Thoracic aorta (tissue), 2 donors: ENCODE measurements at regions not wholly inside any gene's neighbourhood (a gene's known extent, or its start where the extent isn't known, plus 50 kb on each side); places are given as distances from the start of the nearest gene placed in this dataset.

ENCODE experiments used
- ATAC-seq: fragments of 150-250 bp; one replicate; pipeline ENCODE4 v1.8.0; 2017; ENCODE audit warnings: low read depth; ENCODE audit not compliant: insufficient number of reproducible peaks, low FRiP score
- DNase-seq: peaks from one replicate; pipeline ENCODE4 v3.0.0-alpha.2; 2020; ENCODE audit warnings: low spot score
- H3K27ac ChIP-seq, 2 donors: fragments of 200-600 bp; sonication (generic); 1 replicate in 1 of 2; 2 replicates in 1 of 2; pipeline ENCODE4 v1.5.1; 2016; ENCODE audit warnings: mild to moderate bottlenecking in 2 of 2, moderate library complexity in 2 of 2
- H3K27me3 ChIP-seq: fragments of 200-600 bp; sonication (generic); replicated peaks from 2 replicates; pipeline ENCODE4 v1.6.0; 2016; ENCODE audit warnings: mild to moderate bottlenecking; ENCODE audit not compliant: insufficient read depth
- H3K36me3 ChIP-seq: fragments of 200-600 bp; sonication (generic); one replicate; pipeline ENCODE4 v1.5.1; 2016
- H3K4me1 ChIP-seq, 2 donors: fragments of 200-600 bp; sonication (generic); 1 replicate in 1 of 2; 2 replicates in 1 of 2; pipeline versions ENCODE4 v1.5.1 to v1.6.0; 2016; ENCODE audit warnings: low read depth in 2 of 2, mild to moderate bottlenecking in 1 of 2; ENCODE audit not compliant: control insufficient read depth in 1 of 2
- H3K4me3 ChIP-seq: fragments of 200-600 bp; sonication (generic); 2 replicates; pipeline ENCODE4 v1.5.1; 2016; ENCODE audit warnings: mild to moderate bottlenecking
- H3K9me3 ChIP-seq: fragments of 200-600 bp; sonication (generic); 2 replicates; pipeline ENCODE4 v1.5.1; 2016
- TF ChIP-seq, protein P1 (sequence below): fragments of 200-600 bp; sonication (generic); IDR thresholded peaks from one replicate; pipeline ENCODE4 v1.5.1; 2019; ENCODE audit warnings: antibody characterized with exemption

DNA sequence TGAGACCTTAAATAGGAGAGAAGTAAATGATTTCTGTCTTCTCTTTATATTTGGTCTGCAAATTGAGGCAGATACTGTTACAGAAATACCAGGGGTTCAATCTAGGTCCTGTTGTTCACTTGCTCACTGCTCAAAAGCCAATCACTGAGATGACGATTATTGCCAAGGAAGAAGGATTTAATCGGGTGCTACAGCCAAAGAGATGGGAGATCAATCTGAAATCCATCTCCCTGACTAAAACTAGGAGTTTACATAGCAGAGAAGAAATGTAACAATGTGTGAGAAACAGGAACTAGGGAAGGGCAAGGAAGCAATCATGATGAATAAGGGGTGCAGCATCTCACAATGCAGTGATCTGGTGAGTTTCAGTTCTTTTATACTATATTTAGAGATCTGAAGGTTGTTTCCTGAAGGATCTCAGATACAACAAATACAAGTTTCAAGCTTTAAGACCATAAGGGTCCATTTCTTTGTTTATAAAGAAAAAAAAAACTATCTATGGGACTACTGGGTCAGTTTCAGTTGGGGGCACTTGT is 117.9 kb upstream of the FAM9B start:
- Histone ChIP-seq H3K27me3 (no peaks in the 10 kb centered on the region), H3K9me3 (no peaks in the 10 kb centered on the region), H3K4me3 (no peak overlapping the region), H3K27ac (no peak overlapping the region), H3K4me1 (no peaks in the 10 kb centered on the region), H3K36me3 (no peaks in the 10 kb centered on the region)
- no peak for DNase-seq
- ATAC-seq: no peak
- TF ChIP-seq, protein P1, sequence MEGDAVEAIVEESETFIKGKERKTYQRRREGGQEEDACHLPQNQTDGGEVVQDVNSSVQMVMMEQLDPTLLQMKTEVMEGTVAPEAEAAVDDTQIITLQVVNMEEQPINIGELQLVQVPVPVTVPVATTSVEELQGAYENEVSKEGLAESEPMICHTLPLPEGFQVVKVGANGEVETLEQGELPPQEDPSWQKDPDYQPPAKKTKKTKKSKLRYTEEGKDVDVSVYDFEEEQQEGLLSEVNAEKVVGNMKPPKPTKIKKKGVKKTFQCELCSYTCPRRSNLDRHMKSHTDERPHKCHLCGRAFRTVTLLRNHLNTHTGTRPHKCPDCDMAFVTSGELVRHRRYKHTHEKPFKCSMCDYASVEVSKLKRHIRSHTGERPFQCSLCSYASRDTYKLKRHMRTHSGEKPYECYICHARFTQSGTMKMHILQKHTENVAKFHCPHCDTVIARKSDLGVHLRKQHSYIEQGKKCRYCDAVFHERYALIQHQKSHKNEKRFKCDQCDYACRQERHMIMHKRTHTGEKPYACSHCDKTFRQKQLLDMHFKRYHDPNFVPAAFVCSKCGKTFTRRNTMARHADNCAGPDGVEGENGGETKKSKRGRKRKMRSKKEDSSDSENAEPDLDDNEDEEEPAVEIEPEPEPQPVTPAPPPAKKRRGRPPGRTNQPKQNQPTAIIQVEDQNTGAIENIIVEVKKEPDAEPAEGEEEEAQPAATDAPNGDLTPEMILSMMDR: no peak

DNA sequence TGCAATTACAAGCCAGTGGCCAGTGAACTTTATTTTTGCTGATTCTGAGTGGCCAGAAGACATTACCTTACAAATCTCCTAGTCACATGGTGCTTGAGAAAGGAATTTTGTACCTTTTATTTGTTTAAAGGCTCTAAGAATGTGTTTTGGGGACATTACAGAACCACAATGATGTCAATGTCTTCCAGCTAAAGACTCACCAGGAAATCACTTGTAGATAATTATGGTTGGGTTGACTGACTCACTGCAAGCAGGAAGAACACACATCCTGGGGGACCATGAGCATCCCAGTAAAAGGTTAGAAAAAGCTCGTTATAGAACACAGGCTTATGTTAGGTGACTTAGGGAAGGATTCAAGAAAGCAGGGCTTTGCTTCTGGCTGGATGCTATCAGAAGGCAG is 119.4 kb upstream of the FAM9B start:
- DNase-seq (no peak), ATAC-seq (no peak)
- TF ChIP-seq, protein P1: no peak
- Histone ChIP-seq H3K9me3 (no peaks in the 10 kb centered on the region), H3K27me3 (no peaks in the 10 kb centered on the region), H3K4me1 (no peaks in the 10 kb centered on the region), H3K4me3 (no peak overlapping the region), H3K27ac (no peak overlapping the region), H3K36me3 (no peaks in the 10 kb centered on the region)

DNA sequence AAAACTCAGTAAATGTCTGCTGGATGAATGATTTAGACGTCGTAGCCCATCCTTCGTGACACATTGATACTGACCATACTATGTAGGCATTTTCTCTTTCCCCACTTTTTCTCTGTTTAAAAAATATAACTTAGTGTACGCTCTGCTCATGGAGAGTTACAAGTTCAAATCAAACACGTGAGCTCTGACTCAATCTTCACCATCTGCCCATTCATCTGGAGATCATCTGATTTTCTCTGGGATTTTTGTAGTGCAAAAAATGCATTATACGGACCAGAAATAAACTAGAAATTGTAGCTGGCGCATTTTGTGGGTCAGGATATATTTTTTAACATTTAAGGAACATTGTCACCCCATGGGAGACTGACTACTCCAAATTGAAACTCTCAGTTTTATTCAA is 124.7 kb upstream of the FAM9B start:
- Histone ChIP-seq H3K4me1 (no peaks in the 10 kb centered on the region), H3K27me3 (no peaks in the 10 kb centered on the region), H3K4me3 (no peak overlapping the region), H3K36me3 (no peaks in the 10 kb centered on the region), H3K9me3 (no peaks in the 10 kb centered on the region), H3K27ac (no peak overlapping the region)
- DNase-seq (no peak), ATAC-seq (no peak)
- TF ChIP-seq, protein P1: no peak

DNA sequence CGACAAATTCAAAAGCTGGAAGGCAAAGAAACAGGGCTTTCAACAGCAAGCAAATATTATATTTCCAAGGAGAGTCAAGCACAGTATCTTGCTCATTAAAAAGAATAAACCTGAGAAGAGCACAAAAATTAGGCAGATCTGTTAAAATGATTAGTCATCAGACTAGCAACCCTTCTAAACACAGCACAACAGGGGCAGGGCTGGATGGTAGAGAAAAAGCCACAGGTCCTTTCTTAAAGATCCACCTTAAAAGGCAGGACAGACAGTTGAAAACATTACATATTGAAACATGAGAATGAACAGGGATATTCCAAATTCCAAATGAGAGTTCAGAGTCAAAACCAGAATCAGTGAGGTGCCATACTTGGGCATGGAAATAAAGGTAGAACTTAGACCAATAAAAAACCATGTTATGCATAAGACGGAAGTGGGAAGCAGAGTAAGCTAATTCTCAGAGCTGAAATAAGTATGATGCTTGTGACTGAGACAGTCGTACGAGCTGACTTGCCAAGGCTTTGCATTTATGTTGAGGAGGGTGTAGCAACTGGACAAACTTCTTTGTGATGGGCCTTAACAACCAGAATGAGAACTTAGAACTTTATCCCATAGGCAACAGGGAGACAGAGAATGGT is 126.9 kb upstream of the FAM9B start:
- DNase-seq (no peak), ATAC-seq (no peak)
- Histone ChIP-seq H3K36me3 (no peaks in the 10 kb centered on the region), H3K4me3 (no peak overlapping the region), H3K27me3 (no peaks in the 10 kb centered on the region), H3K4me1 (no peaks in the 10 kb centered on the region), H3K9me3 (no peaks in the 10 kb centered on the region), H3K27ac (no peak overlapping the region)
- TF ChIP-seq, protein P1: no peak

DNA sequence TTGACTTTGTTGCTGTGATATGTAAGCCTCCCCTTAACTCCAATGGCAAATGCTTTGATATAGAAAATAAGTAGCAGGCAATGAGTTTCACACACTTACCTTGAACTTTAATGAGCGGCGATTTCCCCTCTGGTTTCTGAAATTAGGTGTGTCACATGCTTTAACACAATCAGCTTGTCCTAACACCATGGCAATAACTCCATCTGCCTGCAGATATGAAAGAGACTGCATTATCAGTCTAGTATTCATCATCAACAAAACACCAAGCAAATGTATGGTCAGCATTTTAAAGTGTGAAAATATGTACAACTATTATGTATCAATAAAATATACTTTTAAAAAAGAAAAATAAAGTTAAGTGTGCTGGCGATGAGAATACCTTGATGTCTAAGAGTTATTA is 128.8 kb upstream of the FAM9B start:
- Histone ChIP-seq H3K27me3 (no peaks in the 10 kb centered on the region), H3K9me3 (no peaks in the 10 kb centered on the region), H3K4me1 (no peaks in the 10 kb centered on the region), H3K27ac (no peak overlapping the region), H3K4me3 (no peak overlapping the region), H3K36me3 (no peaks in the 10 kb centered on the region)
- TF ChIP-seq, protein P1: no peak
- ATAC-seq (no peak), DNase-seq (no peak)
